Epithelial cell of prostate (primary cell): ENCODE measurements at regions not wholly inside any gene's neighbourhood (a gene's known extent, or its start where the extent isn't known, plus 50 kb on each side); places are given as distances from the start of the nearest gene placed in this dataset.
"Not testable (repeated sequence)": the region's sequence is repeated elsewhere in the genome, so short reads cannot be mapped to it uniquely, and the experiment has no call there.

Source experiments
- DNase-seq: peaks from one replicate; pipeline ENCODE4 v3.0.0-alpha.2; 2011; ENCODE audit warnings: low read depth, low spot score
- H3K27ac ChIP-seq: fragments of 450-650 bp; 2 replicates; pipeline ENCODE4 v1.5.1; 2017; ENCODE audit warnings: mild to moderate bottlenecking

GRCh38 chr5:101785090-101785489, 511.0 kb downstream of the SLCO4C1 start:
- H3K27ac ChIP-seq: no peak overlapping the region
- DNase-seq: no peak

- DNase-seq: no peak
These were observed 512.7 kb downstream of the SLCO4C1 start for GRCh38 chr5:101783241-101784013.

GRCh38 chr5:101782352-101783103, 513.6 kb downstream of the SLCO4C1 start:
- peak; percentile 2 for DNase-seq
- no peak overlapping the region for H3K27ac ChIP-seq

More at GRCh38 chr5:101783241-101784013, 512.7 kb downstream of the SLCO4C1 start:
- no peak overlapping the region for H3K27ac ChIP-seq

GRCh38 chr5:101751105-101751504, 545.0 kb downstream of the SLCO4C1 start:
- no peak for DNase-seq
- no peak overlapping the region for H3K27ac ChIP-seq

GRCh38 chr5:101743000-101743399, 553.1 kb downstream of the SLCO4C1 start:
- not testable (repeated sequence) for H3K27ac ChIP-seq, DNase-seq

GRCh38 chr5:101728933-101729332, 567.2 kb downstream of the SLCO4C1 start:
- H3K27ac ChIP-seq: no peak overlapping the region
- DNase-seq: no peak

GRCh38 chr5:101721543-101721942, 574.5 kb downstream of the SLCO4C1 start:
- H3K27ac ChIP-seq: no peak overlapping the region
- DNase-seq: no peak

GRCh38 chr5:101720033-101720432, 576.1 kb downstream of the SLCO4C1 start:
- no peak for DNase-seq
- H3K27ac ChIP-seq: no peak overlapping the region

GRCh38 chr5:101717721-101718120, 578.4 kb downstream of the SLCO4C1 start:
- H3K27ac ChIP-seq: no peak overlapping the region
- DNase-seq: no peak

GRCh38 chr5:101716941-101717340, 579.1 kb downstream of the SLCO4C1 start:
- no peak overlapping the region for H3K27ac ChIP-seq
- no peak for DNase-seq

GRCh38 chr5:101715790-101716189, 580.3 kb downstream of the SLCO4C1 start:
- DNase-seq, H3K27ac ChIP-seq: not testable (repeated sequence)

GRCh38 chr5:101689306-101689705, 606.8 kb downstream of the SLCO4C1 start:
- DNase-seq: no peak
- H3K27ac ChIP-seq: no peak overlapping the region

GRCh38 chr5:101688156-101688555, 607.9 kb downstream of the SLCO4C1 start:
- no peak for DNase-seq
- no peak overlapping the region for H3K27ac ChIP-seq

GRCh38 chr5:101687349-101687985, 608.6 kb downstream of the SLCO4C1 start:
- no peak overlapping the region for H3K27ac ChIP-seq
- DNase-seq: no peak

- H3K27ac ChIP-seq: no peak overlapping the region
- DNase-seq: no peak
These were observed 609.4 kb downstream of the SLCO4C1 start for GRCh38 chr5:101686536-101687157.

GRCh38 chr5:101679816-101680215, 616.3 kb downstream of the SLCO4C1 start:
- no peak overlapping the region for H3K27ac ChIP-seq
- DNase-seq: no peak

GRCh38 chr5:101678481-101679193, 617.4 kb downstream of the SLCO4C1 start:
- no peak for DNase-seq

GRCh38 chr5:101677961-101678360, 618.1 kb downstream of the SLCO4C1 start:
- no peak for DNase-seq
- H3K27ac ChIP-seq: no peak overlapping the region

More at GRCh38 chr5:101678481-101679193, 617.4 kb downstream of the SLCO4C1 start:
- H3K27ac ChIP-seq: no peak overlapping the region

GRCh38 chr5:101676646-101677045, 619.4 kb downstream of the SLCO4C1 start:
- DNase-seq: no peak

More at GRCh38 chr5:101676646-101677045, 619.4 kb downstream of the SLCO4C1 start:
- H3K27ac ChIP-seq: no peak overlapping the region
